Stimulated activated CD4-positive, alpha-beta T cell treated with anti-CD3 and anti-CD28 coated beads, TNF-alpha, amount 100 ng/mL, for 48 hours (primary cell): ENCODE measurements at regions not wholly inside any gene's neighbourhood (a gene's known extent, or its start where the extent isn't known, plus 50 kb on each side); places are given as distances from the start of the nearest gene placed in this dataset.
"Not testable (repeated sequence)": the region's sequence is repeated elsewhere in the genome, so short reads cannot be mapped to it uniquely, and the experiment has no call there.

Experiments
- DNase-seq, 3 donors: peaks; one replicate each; pipeline ENCODE4 v3.0.0-alpha.2; 2020; ENCODE audit warnings: low read depth in 3 of 3

- DNase-seq: no peak
Observed at GRCh38 chr10:42987121-42987541, 89.7 kb upstream of the RET start.

GRCh38 chr10:42987575-42987974 lies 89.3 kb upstream of the RET start:
- DNase-seq: no peak

- no peak for DNase-seq
Observed at GRCh38 chr10:42988069-42988468, 88.8 kb upstream of the RET start.

- no peak for DNase-seq
Observed at GRCh38 chr10:42988517-42989395, 88.1 kb upstream of the RET start.

GRCh38 chr10:42989481-42989921 lies 87.4 kb upstream of the RET start:
- no peak for DNase-seq

- no peak for DNase-seq
Observed at GRCh38 chr10:42990016-42990720, 86.7 kb upstream of the RET start.

- no peak for DNase-seq
Observed at GRCh38 chr10:42990721-42991441, 86.0 kb upstream of the RET start.

GRCh38 chr10:42991442-42992098 lies 85.3 kb upstream of the RET start:
- DNase-seq: no peak

- DNase-seq: no peak
Observed at GRCh38 chr10:42992156-42992956, 84.5 kb upstream of the RET start.

- no peak for DNase-seq
Observed at GRCh38 chr10:42992957-42993390, 83.9 kb upstream of the RET start.

GRCh38 chr10:42994909-42995308 lies 82.0 kb upstream of the RET start:
- not testable (repeated sequence) for DNase-seq

GRCh38 chr10:42995537-42995936 lies 81.3 kb upstream of the RET start:
- no peak for DNase-seq

GRCh38 chr10:42996588-42996987 lies 80.3 kb upstream of the RET start:
- DNase-seq: no peak

- no peak for DNase-seq
Observed at GRCh38 chr10:42997151-42997848, 79.6 kb upstream of the RET start.

GRCh38 chr10:42997849-42998165 lies 79.1 kb upstream of the RET start:
- DNase-seq: no peak

- DNase-seq: no peak
Observed at GRCh38 chr10:42998481-42999384, 78.1 kb upstream of the RET start.

- no peak for DNase-seq
Observed at GRCh38 chr10:42999385-43000020, 77.4 kb upstream of the RET start.

- DNase-seq: no peak
Observed at GRCh38 chr10:43000021-43000411, 76.9 kb upstream of the RET start.
